ENCODE measurements at regions not wholly inside any gene's neighbourhood (a gene's known extent, or its start where the extent isn't known, plus 50 kb on each side); places are given as distances from the start of the nearest gene placed in this dataset.

GRCh38 chr12:23221066-23221465 is 596.1 kb downstream of the ETNK1 start:
- TF ChIP-seq ZNF660 (tag by site-specific recombination; IDR thresholded peaks at IDR 0.05) (no peak), ZNF600 (tag by site-specific recombination; IDR thresholded peaks at IDR 0.05) (no peak), MYNN (tag by site-specific recombination; IDR thresholded peaks at IDR 0.05; ENCODE audit: borderline replicate concordance) (no peak), CTCF (tag by site-specific recombination; IDR thresholded peaks at IDR 0.05) (peak; percentile 9; the same call in 1 of the 2 replicates), ZNF16 (tag by site-specific recombination; IDR thresholded peaks at IDR 0.05; ENCODE audit: low read depth) (no peak), ZNF558 (tag by site-specific recombination; IDR thresholded peaks at IDR 0.05) (no peak), ZIC2 (tag by site-specific recombination; IDR thresholded peaks at IDR 0.05) (no peak), ZNF423 (tag by site-specific recombination; IDR thresholded peaks at IDR 0.05) (no peak), REST (tag by site-specific recombination; IDR thresholded peaks at IDR 0.05) (no peak), ZNF184 (tag by site-specific recombination; IDR thresholded peaks at IDR 0.05) (no peak), HOXA7 (CRISPR knock-in tag; IDR thresholded peaks at IDR 0.05; ENCODE audit: borderline replicate concordance) (no peak), ZNF654 (tag by site-specific recombination; IDR thresholded peaks at IDR 0.05; ENCODE audit: low read depth) (peak; percentile 60), BCL6B (tag by site-specific recombination; IDR thresholded peaks at IDR 0.05) (no peak), ZNF664 (tag by site-specific recombination; IDR thresholded peaks at IDR 0.05) (no peak)
